ENCODE measurements at regions not wholly inside any gene's neighbourhood (a gene's known extent, or its start where the extent isn't known, plus 50 kb on each side); places are given as distances from the start of the nearest gene placed in this dataset.

- H4K20me1 ChIP-seq (ENCODE audit: control insufficient read depth, extremely low read depth, insufficient read depth, low read length), result no peaks in the 10 kb centered on the region
- H3K27ac ChIP-seq (ENCODE audit: control insufficient read depth, insufficient read depth, low read length), result no peak overlapping the region
- no peaks in the 10 kb centered on the region for H3K27me3 ChIP-seq (ENCODE audit: control insufficient read depth, extremely low read depth, insufficient read depth, low read length)
- no peak overlapping the region for H3K9ac ChIP-seq (ENCODE audit: control insufficient read depth, extremely low read depth, insufficient read depth, low read length)
- H3K79me2 ChIP-seq (ENCODE audit: control insufficient read depth, insufficient read depth, low read length), result no peaks in the 10 kb centered on the region
- TF ChIP-seq EZH2 (IDR thresholded peaks at IDR 0.05; ENCODE audit: low read length), result no peak
- TF ChIP-seq CTCF (optimal IDR thresholded peaks at IDR 0.05 in 1 of 3, IDR thresholded peaks at IDR 0.05 in 1 of 3, conservative IDR thresholded peaks at IDR 0.05 in 1 of 3; ENCODE audit: extremely low read depth in 1 of 3, insufficient read depth in 2 of 3, low read length in 3 of 3), result no peak
- no peak overlapping the region for H3K4me2 ChIP-seq (ENCODE audit: control insufficient read depth, extremely low read depth, insufficient read depth, low read depth, low read length)
- H3K9me1 ChIP-seq (ENCODE audit: control insufficient read depth, extremely low read depth, insufficient read depth, low read length), result no peaks in the 10 kb centered on the region
- DNase-seq (ENCODE audit: low read depth, low spot score), result no peak
- no peaks in the 10 kb centered on the region for H3K4me1 ChIP-seq (ENCODE audit: control insufficient read depth, extremely low read depth, insufficient read depth, low read length)
- no peaks in the 10 kb centered on the region for H3K36me3 ChIP-seq (ENCODE audit: control insufficient read depth in 2 of 2, extremely low read depth in 1 of 2, insufficient read depth in 2 of 2, low read length in 2 of 2)
- dilution Hi-C loops (cut with MboI; ENCODE audit: extremely low pct_ligation_motif_present, low sequenced_read_pairs), result no loop called here
- H2AFZ ChIP-seq (ENCODE audit: control insufficient read depth, low read length), result no peak overlapping the region
- H3K9me3 ChIP-seq (ENCODE audit: control insufficient read depth, low read depth, low read length), result no peaks in the 10 kb centered on the region
- no peak overlapping the region for H3K4me3 ChIP-seq (ENCODE audit: control insufficient read depth in 2 of 3, extremely low read depth in 1 of 3, insufficient read depth in 2 of 3, low read depth in 1 of 3, low read length in 3 of 3)
- no peak for FAIRE-seq
These were observed 485.4 kb downstream of the KCNJ2 start for GRCh38 chr17:70654706-70655105.

DNA sequence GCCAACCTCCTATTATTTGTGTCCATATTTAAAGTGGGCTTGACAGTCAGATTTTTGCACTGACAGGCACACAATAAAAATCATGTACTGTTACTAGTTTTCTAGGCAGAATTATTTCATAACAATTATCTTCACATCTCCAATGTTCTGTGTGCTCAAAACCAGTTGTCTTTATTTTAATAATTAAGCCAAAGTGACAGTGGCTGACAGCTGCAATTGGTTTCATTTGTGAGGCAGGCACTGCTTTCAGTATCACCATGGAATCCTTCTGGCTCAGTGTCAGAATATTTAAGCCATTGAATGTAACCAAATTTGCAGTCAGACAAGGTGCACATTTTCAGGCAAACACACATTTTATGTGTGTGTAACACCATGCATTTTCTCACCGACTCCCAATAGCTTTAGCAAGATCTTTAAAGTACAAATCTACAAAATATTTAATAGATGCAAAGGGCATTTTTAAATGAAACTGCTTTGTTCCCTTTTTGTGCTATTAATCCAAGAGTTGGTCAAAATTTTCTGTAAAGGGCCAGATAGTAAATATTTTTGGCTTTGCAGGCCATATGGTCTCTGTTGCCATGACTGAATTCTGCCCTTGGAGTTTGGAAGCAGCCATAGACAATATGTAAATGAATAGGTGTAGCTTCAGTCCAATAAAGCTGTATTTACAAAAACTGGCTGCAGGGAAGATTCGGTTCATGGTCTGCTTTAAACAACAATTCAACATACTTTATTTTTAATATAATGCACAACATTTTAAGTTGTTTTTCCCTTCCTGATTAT lies 486.0 kb downstream of the KCNJ2 start:
- H3K27ac ChIP-seq (ENCODE audit: control insufficient read depth, insufficient read depth, low read length), result no peak overlapping the region
- no peak overlapping the region for H2AFZ ChIP-seq (ENCODE audit: control insufficient read depth, low read length)
- DNase-seq (ENCODE audit: low read depth, low spot score) (no peak), FAIRE-seq (no peak)
- H3K9ac ChIP-seq (ENCODE audit: control insufficient read depth, extremely low read depth, insufficient read depth, low read length), result no peak overlapping the region
- H3K4me2 ChIP-seq (ENCODE audit: control insufficient read depth, extremely low read depth, insufficient read depth, low read depth, low read length), result no peak overlapping the region
- H3K79me2 ChIP-seq (ENCODE audit: control insufficient read depth, insufficient read depth, low read length), result no peaks in the 10 kb centered on the region
- H3K27me3 ChIP-seq (ENCODE audit: control insufficient read depth, extremely low read depth, insufficient read depth, low read length), result no peaks in the 10 kb centered on the region
- dilution Hi-C loops (cut with MboI; ENCODE audit: extremely low pct_ligation_motif_present, low sequenced_read_pairs), result no loop called here
- H3K9me1 ChIP-seq (ENCODE audit: control insufficient read depth, extremely low read depth, insufficient read depth, low read length), result no peaks in the 10 kb centered on the region
- no peaks in the 10 kb centered on the region for H3K9me3 ChIP-seq (ENCODE audit: control insufficient read depth, low read depth, low read length)
- no peaks in the 10 kb centered on the region for H3K36me3 ChIP-seq (ENCODE audit: control insufficient read depth in 2 of 2, extremely low read depth in 1 of 2, insufficient read depth in 2 of 2, low read length in 2 of 2)
- no peaks in the 10 kb centered on the region for H3K4me1 ChIP-seq (ENCODE audit: control insufficient read depth, extremely low read depth, insufficient read depth, low read length)
- H3K4me3 ChIP-seq (ENCODE audit: control insufficient read depth in 2 of 3, extremely low read depth in 1 of 3, insufficient read depth in 2 of 3, low read depth in 1 of 3, low read length in 3 of 3), result no peak overlapping the region
- TF ChIP-seq EZH2 (IDR thresholded peaks at IDR 0.05; ENCODE audit: low read length), result no peak
- no peak for TF ChIP-seq CTCF (optimal IDR thresholded peaks at IDR 0.05 in 1 of 3, IDR thresholded peaks at IDR 0.05 in 1 of 3, conservative IDR thresholded peaks at IDR 0.05 in 1 of 3; ENCODE audit: extremely low read depth in 1 of 3, insufficient read depth in 2 of 3, low read length in 3 of 3)
- H4K20me1 ChIP-seq (ENCODE audit: control insufficient read depth, extremely low read depth, insufficient read depth, low read length), result no peaks in the 10 kb centered on the region

Data from keratinocyte (primary cell).